Trophoblast cell (in vitro differentiated cells and primary cell): ENCODE measurements at regions not wholly inside any gene's neighbourhood (a gene's known extent, or its start where the extent isn't known, plus 50 kb on each side); places are given as distances from the start of the nearest gene placed in this dataset.

Source experiments
- DNase-seq, 2 donors: peaks; one replicate each; pipeline ENCODE4 v3.0.0-alpha.2; 2016
- H2AFZ ChIP-seq: 2 replicates; pipeline ENCODE4 v1.6.1; 2013; ENCODE audit warnings: low read length, moderate library complexity, mild to moderate bottlenecking; ENCODE audit not compliant: insufficient read depth, poor library complexity
- H2AK5ac ChIP-seq: 2 replicates; pipeline ENCODE4 v1.6.1; 2013; ENCODE audit warnings: mild to moderate bottlenecking, low read length
- H2BK120ac ChIP-seq: 2 replicates; pipeline ENCODE4 v1.6.1; 2013; ENCODE audit warnings: low read length, mild to moderate bottlenecking, moderate library complexity; ENCODE audit not compliant: insufficient read depth, poor library complexity
- H2BK12ac ChIP-seq: 2 replicates; pipeline ENCODE4 v1.6.1; 2013; ENCODE audit warnings: mild to moderate bottlenecking, low read length, moderate library complexity
- H2BK5ac ChIP-seq: 2 replicates; pipeline ENCODE4 v1.6.1; 2013; ENCODE audit warnings: low read length, low read depth, moderate library complexity, mild to moderate bottlenecking; ENCODE audit not compliant: poor library complexity
- H3K14ac ChIP-seq: 2 replicates; pipeline ENCODE4 v1.6.1; 2013; ENCODE audit warnings: mild to moderate bottlenecking, low read length
- H3K18ac ChIP-seq: 2 replicates; pipeline ENCODE4 v1.6.1; 2013; ENCODE audit warnings: mild to moderate bottlenecking, low read length
- H3K23ac ChIP-seq: 2 replicates; pipeline ENCODE4 v1.6.1; 2013; ENCODE audit warnings: low read length
- H3K27ac ChIP-seq: 2 replicates; pipeline ENCODE4 v1.5.1; 2013; ENCODE audit warnings: low read depth, mild to moderate bottlenecking, inconsistent platforms, low read length, moderate library complexity
- H3K27me3 ChIP-seq: 2 replicates; pipeline ENCODE4 v1.6.1; 2013; ENCODE audit warnings: inconsistent platforms, mild to moderate bottlenecking, low read length, moderate library complexity; ENCODE audit not compliant: insufficient read depth
- H3K36me3 ChIP-seq, 2 experiments: 1 replicate in 1 of 2; 2 replicates in 1 of 2; pipeline ENCODE4 v1.6.1; 2013; ENCODE audit warnings: low read length in 2 of 2, mild to moderate bottlenecking in 2 of 2, moderate library complexity in 1 of 2; ENCODE audit not compliant: insufficient read depth in 2 of 2, control insufficient read depth in 1 of 2
- H3K4ac ChIP-seq: 2 replicates; pipeline ENCODE4 v1.6.1; 2013; ENCODE audit warnings: low read depth, mild to moderate bottlenecking, low read length, moderate library complexity
- H3K4me1 ChIP-seq, 2 experiments: 1 replicate in 1 of 2; 2 replicates in 1 of 2; pipeline ENCODE4 v1.6.1; 2013; ENCODE audit warnings: low read length in 2 of 2, mild to moderate bottlenecking in 2 of 2, moderate library complexity in 1 of 2; ENCODE audit not compliant: insufficient read depth in 2 of 2, control insufficient read depth in 1 of 2
- H3K4me2 ChIP-seq: 2 replicates; pipeline ENCODE4 v1.6.1; 2013; ENCODE audit warnings: inconsistent platforms, mild to moderate bottlenecking, low read length, moderate library complexity
- H3K4me3 ChIP-seq: 2 replicates; pipeline ENCODE4 v1.5.1; 2013; ENCODE audit warnings: mild to moderate bottlenecking, low read depth, low read length, inconsistent platforms
- H3K79me1 ChIP-seq: one replicate; pipeline ENCODE4 v1.6.1; 2013; ENCODE audit warnings: low read length
- H3K79me2 ChIP-seq: 2 replicates; pipeline ENCODE4 v1.6.1; 2013; ENCODE audit warnings: low read length, mild to moderate bottlenecking; ENCODE audit not compliant: control insufficient read depth, insufficient read depth, poor library complexity
- H3K9ac ChIP-seq: 2 replicates; pipeline ENCODE4 v1.6.1; 2013; ENCODE audit warnings: mild to moderate bottlenecking, low read length
- H3K9me3 ChIP-seq: 2 replicates; pipeline ENCODE4 v1.6.1; 2013; ENCODE audit warnings: low read depth, mild to moderate bottlenecking, control low read depth, inconsistent platforms, low read length; ENCODE audit not compliant: insufficient read depth
- H4K12ac ChIP-seq: 2 replicates; pipeline ENCODE4 v1.6.1; 2013; ENCODE audit warnings: low read depth, mild to moderate bottlenecking, low read length, moderate library complexity
- H4K8ac ChIP-seq: 2 replicates; pipeline ENCODE4 v1.6.1; 2013; ENCODE audit warnings: low read depth, mild to moderate bottlenecking, low read length, moderate library complexity
- H4K91ac ChIP-seq: one replicate; pipeline ENCODE4 v1.6.1; 2013; ENCODE audit warnings: low read depth, mild to moderate bottlenecking, low read length, moderate library complexity
- WGBS: extraction: QIAGEN DNeasy Blood & Tissue Kit; methylation state at CpG from one replicate; pipeline ENCODE4 v1.1.7; 2013; ENCODE audit warnings: missing lambda C conversion rate; ENCODE audit not compliant: insufficient read length, insufficient coverage; ENCODE audit errors: extremely low coverage; 5-methylcytosine and 5-hydroxymethylcytosine counted together

DNA sequence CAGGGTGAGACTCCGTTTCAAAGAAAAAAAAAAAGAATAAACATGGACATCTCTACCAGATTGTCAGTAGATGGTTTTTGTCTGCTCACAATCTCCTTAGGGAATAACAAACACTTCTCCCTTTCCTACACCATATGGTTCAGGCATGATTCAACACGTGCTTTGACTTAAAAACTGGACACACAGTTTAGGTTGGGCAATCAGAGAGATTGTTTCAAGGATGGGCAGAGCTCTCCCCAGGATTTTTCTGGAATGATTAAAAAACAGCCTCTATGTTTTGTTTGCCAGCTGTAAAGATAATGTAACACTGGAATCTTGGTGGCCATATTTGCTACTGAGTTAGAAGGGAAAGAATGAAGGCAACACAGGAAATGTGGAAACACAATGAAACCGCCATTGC lies 150.1 kb upstream of the TSC22D1 start:
- Histone ChIP-seq H3K79me1 (no peaks in the 10 kb centered on the region), H2AK5ac (no peak overlapping the region), H3K9ac (no peak overlapping the region), H4K12ac (no peak overlapping the region), H2AFZ (no peak overlapping the region), H3K23ac (no peak overlapping the region), H3K9me3 (no peaks in the 10 kb centered on the region), H3K4me1 (peaks cover 0 to 3% of the 10 kb centered on the region in 2 experiments), H2BK5ac (no peak overlapping the region), H3K4me3 (no peak overlapping the region), H3K14ac (no peak overlapping the region), H4K91ac (no peak overlapping the region), H3K18ac (no peak overlapping the region), H2BK12ac (no peak overlapping the region), H4K8ac (no peak overlapping the region), H3K27ac (no peak overlapping the region), H3K4ac (no peak overlapping the region), H3K36me3 (no peaks in the 10 kb centered on the region), H3K79me2 (no peaks in the 10 kb centered on the region), H3K4me2 (no peak overlapping the region), H3K27me3 (no peaks in the 10 kb centered on the region), H2BK120ac (no peak overlapping the region)
- peak in 1 of 2 donors; percentile 37 for DNase-seq
- WGBS: no CpG with 5 or more reads among the region's 3 CpGs

DNA sequence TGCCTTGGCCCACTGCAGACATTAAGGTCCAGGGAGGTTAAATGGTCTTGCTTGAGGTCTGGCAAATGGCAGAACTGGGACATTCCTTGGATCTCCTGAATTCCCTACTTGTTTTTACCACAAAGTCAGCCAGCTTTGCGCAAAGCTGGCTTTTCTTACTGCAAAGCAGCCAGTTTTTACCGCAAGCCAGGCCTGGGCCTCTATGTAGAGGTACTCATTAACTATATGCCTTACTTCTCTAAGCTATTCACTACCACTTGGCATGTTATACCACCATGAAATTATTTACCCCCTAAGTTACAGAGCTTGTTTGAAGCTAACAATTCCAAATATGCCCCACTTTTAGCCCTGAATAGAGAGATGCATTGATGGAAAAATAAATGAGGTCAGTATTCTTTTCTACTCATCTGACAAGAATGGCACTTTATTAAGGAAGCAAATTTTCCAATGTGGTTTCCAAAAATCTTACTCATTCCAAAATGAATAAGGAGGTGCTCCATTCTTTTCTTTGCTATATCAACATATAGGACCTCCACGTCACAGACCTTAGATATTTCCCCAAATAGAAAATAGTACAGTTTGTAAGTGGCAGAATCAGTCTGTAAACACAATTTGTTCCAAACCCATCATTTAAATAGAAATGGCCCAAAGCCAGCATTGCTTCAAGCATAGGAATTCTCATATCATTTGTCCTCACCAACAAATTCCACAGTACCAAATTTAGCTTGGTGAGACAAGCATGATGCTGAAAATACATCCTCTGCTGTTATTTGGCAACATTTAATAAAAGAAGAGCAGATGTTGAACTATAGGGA lies 143.9 kb upstream of the TSC22D1 start:
- WGBS: no CpG with 5 or more reads among the region's 3 CpGs
- peak in 1 of 2 donors; percentile 39 for DNase-seq
- no peaks in the 10 kb centered on the region for H3K27me3 ChIP-seq
- H3K9ac ChIP-seq: no peak overlapping the region
- H3K36me3 ChIP-seq: no peaks in the 10 kb centered on the region
- H4K8ac ChIP-seq: no peak overlapping the region
- H2AFZ ChIP-seq: no peak overlapping the region
- no peaks in the 10 kb centered on the region for H3K4me1 ChIP-seq
- no peak overlapping the region for H3K14ac ChIP-seq
- no peaks in the 10 kb centered on the region for H3K9me3 ChIP-seq
- no peak overlapping the region for H4K12ac ChIP-seq
- H3K79me1 ChIP-seq: no peaks in the 10 kb centered on the region
- H3K23ac ChIP-seq: no peak overlapping the region
- no peak overlapping the region for H3K4me2 ChIP-seq
- no peaks in the 10 kb centered on the region for H3K79me2 ChIP-seq
- H2BK12ac ChIP-seq: no peak overlapping the region
- no peak overlapping the region for H3K4ac ChIP-seq
- no peak overlapping the region for H3K4me3 ChIP-seq
- H3K27ac ChIP-seq: no peak overlapping the region
- no peak overlapping the region for H2BK120ac ChIP-seq
- no peak overlapping the region for H3K18ac ChIP-seq
- no peak overlapping the region for H4K91ac ChIP-seq
- H2AK5ac ChIP-seq: no peak overlapping the region
- no peak overlapping the region for H2BK5ac ChIP-seq

DNA sequence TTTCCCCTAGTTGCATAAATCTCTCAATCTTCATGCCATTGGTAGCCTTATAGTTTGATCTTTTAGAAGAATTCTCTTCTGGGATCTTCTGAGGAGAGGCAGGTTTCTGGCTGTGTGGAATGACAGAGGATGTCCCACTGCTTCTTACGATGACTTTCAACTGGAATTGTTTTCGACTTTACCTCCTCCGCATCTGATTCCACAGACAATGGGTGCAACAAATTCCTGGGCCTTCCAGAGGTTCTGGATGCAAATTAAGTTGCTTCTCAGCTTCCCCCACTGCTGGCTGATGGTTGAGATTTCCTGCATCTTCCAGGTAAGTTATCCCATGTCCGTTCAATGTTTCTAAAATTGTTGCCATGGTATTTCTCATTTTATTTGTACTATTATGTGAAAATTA lies 142.3 kb upstream of the TSC22D1 start:
- no peak overlapping the region for H2AK5ac ChIP-seq
- no peak overlapping the region for H3K4me2 ChIP-seq
- H3K18ac ChIP-seq: no peak overlapping the region
- H2BK5ac ChIP-seq: no peak overlapping the region
- no peaks in the 10 kb centered on the region for H3K27me3 ChIP-seq
- H3K9ac ChIP-seq: no peak overlapping the region
- no CpG with 5 or more reads among the region's 4 CpGs for WGBS
- H3K4ac ChIP-seq: no peak overlapping the region
- no peak overlapping the region for H2BK120ac ChIP-seq
- no peaks in the 10 kb centered on the region for H3K36me3 ChIP-seq
- no peak overlapping the region for H2AFZ ChIP-seq
- H3K79me1 ChIP-seq: peaks cover 6% of the 10 kb centered on the region
- no peak overlapping the region for H3K27ac ChIP-seq
- H3K4me1 ChIP-seq: peaks cover 4 to 10% of the 10 kb centered on the region in 2 experiments
- H2BK12ac ChIP-seq: no peak overlapping the region
- H3K9me3 ChIP-seq: no peaks in the 10 kb centered on the region
- H3K23ac ChIP-seq: no peak overlapping the region
- H3K14ac ChIP-seq: no peak overlapping the region
- H4K8ac ChIP-seq: no peak overlapping the region
- no peak overlapping the region for H4K91ac ChIP-seq
- no peak overlapping the region for H4K12ac ChIP-seq
- no peaks in the 10 kb centered on the region for H3K79me2 ChIP-seq
- peak; percentile 3 to 68 for DNase-seq
- no peak overlapping the region for H3K4me3 ChIP-seq

DNA sequence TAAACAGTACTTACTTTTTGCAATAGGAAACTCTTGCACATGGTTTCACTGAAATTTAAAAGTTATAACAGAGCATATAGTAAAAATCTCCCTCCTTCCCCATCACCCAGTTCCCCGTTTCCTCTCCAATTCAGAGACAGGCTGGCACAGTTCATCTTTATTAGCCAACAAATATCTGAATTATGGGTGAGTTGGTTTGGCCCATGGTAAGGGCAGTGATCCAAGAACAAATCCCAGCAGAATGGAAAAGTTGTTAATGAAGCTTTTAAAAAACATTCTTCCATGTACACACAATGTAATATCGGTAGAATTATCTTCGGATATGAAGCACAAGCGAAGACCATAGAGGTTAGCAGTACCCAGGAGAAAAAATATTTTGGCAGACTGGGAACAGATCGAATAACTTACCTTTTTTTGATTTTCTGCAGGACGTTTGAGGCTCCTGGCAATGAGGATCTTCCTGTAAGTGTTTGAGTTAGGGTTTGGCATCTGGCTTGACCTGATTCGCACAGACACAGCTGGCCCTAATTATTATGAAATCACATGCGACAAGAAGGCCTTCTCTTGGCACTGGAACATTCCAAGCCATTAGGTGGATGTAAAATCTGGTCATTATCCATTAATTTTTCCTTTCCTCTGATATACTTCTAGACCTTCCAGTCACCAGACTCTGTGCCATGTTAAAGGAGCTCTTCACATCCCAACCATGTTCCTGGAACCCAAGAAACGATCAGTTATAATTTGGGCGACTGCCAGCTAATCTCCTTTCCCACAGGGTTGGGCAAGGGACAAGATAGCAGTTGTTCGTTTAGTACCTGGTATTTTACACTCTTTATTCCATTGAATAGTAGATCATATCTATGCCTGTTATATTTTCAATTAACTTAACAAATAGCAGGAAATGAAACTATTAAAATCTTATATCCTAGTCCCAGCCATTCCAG lies 139.4 kb upstream of the TSC22D1 start:
- H3K4me3 ChIP-seq: no peak overlapping the region
- no peaks in the 10 kb centered on the region for H3K27me3 ChIP-seq
- no peak overlapping the region for H3K27ac ChIP-seq
- no peaks in the 10 kb centered on the region for H3K36me3 ChIP-seq
- no peak overlapping the region for H2BK12ac ChIP-seq
- no peak overlapping the region for H3K9ac ChIP-seq
- no peak overlapping the region for H3K14ac ChIP-seq
- H3K79me2 ChIP-seq: no peaks in the 10 kb centered on the region
- no peaks in the 10 kb centered on the region for H3K9me3 ChIP-seq
- no peak overlapping the region for H3K4ac ChIP-seq
- no CpG with 5 or more reads among the region's 11 CpGs for WGBS
- no peak overlapping the region for H4K91ac ChIP-seq
- no peak overlapping the region for H4K12ac ChIP-seq
- peaks cover 6% of the 10 kb centered on the region for H3K79me1 ChIP-seq
- H2BK120ac ChIP-seq: no peak overlapping the region
- H2AK5ac ChIP-seq: no peak overlapping the region
- H3K4me1 ChIP-seq: peaks cover 4 to 10% of the 10 kb centered on the region in 2 experiments
- H3K18ac ChIP-seq: no peak overlapping the region
- peak; percentile 39 to 75 for DNase-seq
- no peak overlapping the region for H2AFZ ChIP-seq
- no peak overlapping the region for H3K23ac ChIP-seq
- peak overlapping the region; percentile 61 for H2BK5ac ChIP-seq
- no peak overlapping the region for H4K8ac ChIP-seq
- H3K4me2 ChIP-seq: no peak overlapping the region
